Suprapubic skin (tissue), 3 donors: ENCODE measurements at regions not wholly inside any gene's neighbourhood (a gene's known extent, or its start where the extent isn't known, plus 50 kb on each side); places are given as distances from the start of the nearest gene placed in this dataset.

Experiments used
- CTCF ChIP-seq, 2 donors: fragments of 200-600 bp in 1 of 2; fragments of 450-650 bp in 1 of 2; sonication (generic) in 1 of 2; IDR thresholded peaks; one replicate each; pipeline ENCODE4 v1.5.1; 2016 to 2019; ENCODE audit warnings: antibody characterized with exemption in 2 of 2, mild to moderate bottlenecking in 1 of 2, moderate library complexity in 1 of 2
- EP300 ChIP-seq: sonication (generic); formaldehyde crosslinking; IDR thresholded peaks from one replicate; pipeline ENCODE4 v1.6.1; 2017; ENCODE audit warnings: antibody characterized with exemption

GRCh38 chr14:86902176-86902950 lies 1090.6 kb downstream of the GALC start:
- TF ChIP-seq CTCF (IDR thresholded peaks at IDR 0.05): no peak
- TF ChIP-seq EP300: no peak
